KBM-7 (cell line): ENCODE measurements at regions not wholly inside any gene's neighbourhood (a gene's known extent, or its start where the extent isn't known, plus 50 kb on each side); places are given as distances from the start of the nearest gene placed in this dataset.
"Not testable (repeated sequence)": the region's sequence is repeated elsewhere in the genome, so short reads cannot be mapped to it uniquely, and the experiment has no call there.

ENCODE experiments used
- DNase-seq: peaks from one replicate; pipeline ENCODE4 v3.0.0-alpha.2; 2015
- in situ Hi-C: fragments of 300-500 bp; cut with MboI; formaldehyde crosslinking; loops from 2 replicates; pipeline ENCODE4 v1.14.3; 2020; ENCODE audit warnings: low sequenced_read_pairs, low pct_unique_long_range_greater_than_20kb, mixed read lengths

GRCh38 chr5:159782197-159782994 is 133.9 kb upstream of the ADRA1B start:
- in situ Hi-C loops, result no loop called here
- DNase-seq, result no peak

GRCh38 chr5:159782995-159783300 is 133.3 kb upstream of the ADRA1B start:
- DNase-seq, result no peak
- in situ Hi-C loops, result no loop called here

- DNase-seq, result no peak
- in situ Hi-C loops, result no loop called here
Observed at GRCh38 chr5:159783726-159784247, 132.5 kb upstream of the ADRA1B start.

- in situ Hi-C loops, result no loop called here
- no peak for DNase-seq
Observed at GRCh38 chr5:159784993-159785392, 131.3 kb upstream of the ADRA1B start.

- in situ Hi-C loops, result no loop called here
- no peak for DNase-seq
Observed at GRCh38 chr5:159785656-159786055, 130.6 kb upstream of the ADRA1B start.

- no peak for DNase-seq
- in situ Hi-C loops, result no loop called here
Observed at GRCh38 chr5:159786201-159786600, 130.1 kb upstream of the ADRA1B start.

- DNase-seq, result no peak
- in situ Hi-C loops, result no loop called here
Observed at GRCh38 chr5:159786901-159787691, 129.2 kb upstream of the ADRA1B start.

GRCh38 chr5:159787837-159788236 is 128.4 kb upstream of the ADRA1B start:
- in situ Hi-C loops, result no loop called here
- DNase-seq, result no peak

- in situ Hi-C loops, result no loop called here
Observed at GRCh38 chr5:159788835-159789331, 127.4 kb upstream of the ADRA1B start.

GRCh38 chr5:159792180-159792579 is 124.1 kb upstream of the ADRA1B start:
- no peak for DNase-seq
- in situ Hi-C loops, result no loop called here

More at GRCh38 chr5:159788835-159789331, 127.4 kb upstream of the ADRA1B start:
- no peak for DNase-seq

GRCh38 chr5:159797261-159797970 is 118.9 kb upstream of the ADRA1B start:
- in situ Hi-C loops, result no loop called here

GRCh38 chr5:159799701-159800100 is 116.6 kb upstream of the ADRA1B start:
- DNase-seq, result no peak
- in situ Hi-C loops, result no loop called here

More at GRCh38 chr5:159797261-159797970, 118.9 kb upstream of the ADRA1B start:
- DNase-seq, result no peak

GRCh38 chr5:159800131-159800840 is 116.0 kb upstream of the ADRA1B start:
- in situ Hi-C loops, result no loop called here
- DNase-seq, result no peak

- in situ Hi-C loops, result no loop called here
- no peak for DNase-seq
Observed at GRCh38 chr5:159801303-159801702, 115.0 kb upstream of the ADRA1B start.

- DNase-seq, result peak; percentile 35
- in situ Hi-C loops, result no loop called here
Observed at GRCh38 chr5:159802661-159803060, 113.6 kb upstream of the ADRA1B start.

- no peak for DNase-seq
- in situ Hi-C loops, result no loop called here
Observed at GRCh38 chr5:159804121-159804520, 112.2 kb upstream of the ADRA1B start.

- in situ Hi-C loops, result no loop called here
- DNase-seq, result peak; percentile 90
Observed at GRCh38 chr5:159805021-159805420, 111.3 kb upstream of the ADRA1B start.

- in situ Hi-C loops, DNase-seq: not testable (repeated sequence)
Observed at GRCh38 chr5:159807135-159807534, 109.1 kb upstream of the ADRA1B start.

- in situ Hi-C loops, result no loop called here
- no peak for DNase-seq
Observed at GRCh38 chr5:159807586-159807985, 108.7 kb upstream of the ADRA1B start.
